GM10266 (cell line): ENCODE measurements at regions not wholly inside any gene's neighbourhood (a gene's known extent, or its start where the extent isn't known, plus 50 kb on each side); places are given as distances from the start of the nearest gene placed in this dataset.
"Not testable (repeated sequence)": the region's sequence is repeated elsewhere in the genome, so short reads cannot be mapped to it uniquely, and the experiment has no call there.

Experiments
- DNase-seq: peaks from one replicate; pipeline ENCODE4 v3.0.0; 2012; ENCODE audit errors: extremely low spot score
- TF ChIP-seq, protein P1 (sequence below): IDR thresholded peaks from 2 replicates; pipeline ENCODE4 v1.5.1; 2012; ENCODE audit warnings: mild to moderate bottlenecking, low read depth; ENCODE audit not compliant: control insufficient read depth, insufficient read depth; ENCODE audit errors: missing control alignments

DNA sequence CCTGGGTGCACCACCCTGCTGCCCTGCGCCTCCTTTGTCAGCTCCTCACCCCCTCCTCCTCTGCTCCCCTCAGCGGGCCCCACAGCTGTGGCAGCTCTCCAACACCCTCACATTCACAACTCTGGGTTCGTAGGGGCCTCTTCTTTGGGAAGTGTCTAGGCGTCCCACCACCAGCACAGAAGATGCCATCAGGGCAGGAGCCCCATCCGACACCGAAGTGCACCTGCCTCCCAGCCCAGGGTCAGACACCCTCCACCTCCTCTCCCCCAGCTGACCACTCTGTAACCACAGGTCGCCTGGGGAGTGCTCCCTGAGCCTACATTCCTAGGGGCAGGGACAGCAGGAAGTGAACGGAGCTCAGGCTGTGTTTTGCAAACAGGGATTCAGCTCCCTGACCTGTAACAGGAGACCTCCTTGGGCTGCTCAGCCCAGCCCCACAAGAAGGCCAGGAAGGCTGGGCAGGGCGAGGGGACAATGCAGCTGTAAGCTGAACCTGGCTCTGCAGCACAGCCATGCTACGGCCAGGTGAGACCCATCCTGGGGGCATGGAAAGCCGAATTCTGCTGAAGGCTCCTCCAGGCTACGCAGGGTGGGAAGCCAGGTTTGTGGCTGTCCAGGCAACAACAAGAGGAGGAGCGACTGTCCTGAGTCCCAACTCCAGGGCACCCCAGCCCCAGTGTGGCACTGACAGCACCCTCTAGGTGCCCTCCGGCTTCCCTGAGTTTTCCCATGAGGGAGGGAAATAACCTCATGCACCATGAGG lies 269.0 kb downstream of the GOLGA6L6 start:
- TF ChIP-seq, protein P1, sequence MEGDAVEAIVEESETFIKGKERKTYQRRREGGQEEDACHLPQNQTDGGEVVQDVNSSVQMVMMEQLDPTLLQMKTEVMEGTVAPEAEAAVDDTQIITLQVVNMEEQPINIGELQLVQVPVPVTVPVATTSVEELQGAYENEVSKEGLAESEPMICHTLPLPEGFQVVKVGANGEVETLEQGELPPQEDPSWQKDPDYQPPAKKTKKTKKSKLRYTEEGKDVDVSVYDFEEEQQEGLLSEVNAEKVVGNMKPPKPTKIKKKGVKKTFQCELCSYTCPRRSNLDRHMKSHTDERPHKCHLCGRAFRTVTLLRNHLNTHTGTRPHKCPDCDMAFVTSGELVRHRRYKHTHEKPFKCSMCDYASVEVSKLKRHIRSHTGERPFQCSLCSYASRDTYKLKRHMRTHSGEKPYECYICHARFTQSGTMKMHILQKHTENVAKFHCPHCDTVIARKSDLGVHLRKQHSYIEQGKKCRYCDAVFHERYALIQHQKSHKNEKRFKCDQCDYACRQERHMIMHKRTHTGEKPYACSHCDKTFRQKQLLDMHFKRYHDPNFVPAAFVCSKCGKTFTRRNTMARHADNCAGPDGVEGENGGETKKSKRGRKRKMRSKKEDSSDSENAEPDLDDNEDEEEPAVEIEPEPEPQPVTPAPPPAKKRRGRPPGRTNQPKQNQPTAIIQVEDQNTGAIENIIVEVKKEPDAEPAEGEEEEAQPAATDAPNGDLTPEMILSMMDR = no peak
- no peak for DNase-seq

DNA sequence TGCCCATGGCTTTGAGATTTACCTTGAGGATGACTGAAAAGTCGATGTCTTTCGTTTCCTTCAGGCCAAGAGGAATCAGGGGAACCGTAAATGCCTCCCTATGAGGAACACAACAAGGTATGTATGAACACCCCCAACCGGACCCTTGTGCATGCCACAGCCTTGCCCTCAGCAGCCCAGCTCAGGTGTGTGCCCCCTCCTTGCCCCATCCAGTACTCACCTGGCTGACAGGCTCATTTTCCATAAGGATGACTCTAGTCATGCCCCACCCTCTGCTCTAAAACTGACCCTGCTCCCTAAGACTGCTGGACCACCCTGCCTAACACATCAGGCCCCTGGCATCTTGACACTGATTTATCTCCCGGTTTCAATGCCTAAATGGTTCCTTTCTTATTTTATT lies 270.0 kb downstream of the GOLGA6L6 start:
- TF ChIP-seq, protein P1 = no peak
- DNase-seq = no peak

DNA sequence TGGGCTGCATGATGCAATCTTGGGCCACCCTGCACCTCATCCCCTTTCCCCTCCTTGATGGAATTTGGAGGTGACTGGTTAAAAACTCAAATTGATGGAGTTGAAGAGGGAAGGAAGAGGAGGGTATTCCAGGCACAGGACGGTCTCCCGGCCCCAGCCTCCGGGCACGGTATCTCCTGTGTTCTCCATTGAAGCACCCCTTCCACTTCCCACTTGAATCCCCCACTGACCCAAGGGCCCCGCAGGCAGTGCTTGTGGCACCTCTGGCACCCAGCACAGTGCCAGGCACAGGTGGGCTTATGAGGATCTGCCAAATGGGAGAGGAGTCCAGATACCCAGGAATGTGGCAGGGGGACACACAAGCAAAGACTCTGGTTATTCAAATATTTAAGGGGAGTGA lies 271.6 kb downstream of the GOLGA6L6 start:
- not testable (repeated sequence) for DNase-seq

DNA sequence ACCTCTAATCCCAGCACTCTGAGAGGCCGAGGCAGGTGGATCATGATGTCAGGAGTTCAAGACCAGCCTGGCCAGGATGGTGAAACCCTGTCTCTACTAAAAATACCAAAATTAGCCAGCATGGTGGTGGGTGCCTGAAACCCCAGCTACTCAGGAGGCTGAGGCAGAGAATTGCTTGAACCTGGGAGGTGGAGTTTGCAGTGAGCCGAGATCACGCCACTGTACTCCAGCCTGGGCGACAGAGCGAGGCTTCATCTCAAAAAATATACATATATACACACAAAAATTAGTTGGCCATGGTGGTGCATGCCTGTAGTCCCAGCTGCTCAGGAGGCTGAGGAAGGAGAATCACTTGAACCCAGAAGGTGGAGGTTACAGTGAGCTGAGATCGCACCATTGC lies 273.6 kb downstream of the GOLGA6L6 start:
- DNase-seq = not testable (repeated sequence)

DNA sequence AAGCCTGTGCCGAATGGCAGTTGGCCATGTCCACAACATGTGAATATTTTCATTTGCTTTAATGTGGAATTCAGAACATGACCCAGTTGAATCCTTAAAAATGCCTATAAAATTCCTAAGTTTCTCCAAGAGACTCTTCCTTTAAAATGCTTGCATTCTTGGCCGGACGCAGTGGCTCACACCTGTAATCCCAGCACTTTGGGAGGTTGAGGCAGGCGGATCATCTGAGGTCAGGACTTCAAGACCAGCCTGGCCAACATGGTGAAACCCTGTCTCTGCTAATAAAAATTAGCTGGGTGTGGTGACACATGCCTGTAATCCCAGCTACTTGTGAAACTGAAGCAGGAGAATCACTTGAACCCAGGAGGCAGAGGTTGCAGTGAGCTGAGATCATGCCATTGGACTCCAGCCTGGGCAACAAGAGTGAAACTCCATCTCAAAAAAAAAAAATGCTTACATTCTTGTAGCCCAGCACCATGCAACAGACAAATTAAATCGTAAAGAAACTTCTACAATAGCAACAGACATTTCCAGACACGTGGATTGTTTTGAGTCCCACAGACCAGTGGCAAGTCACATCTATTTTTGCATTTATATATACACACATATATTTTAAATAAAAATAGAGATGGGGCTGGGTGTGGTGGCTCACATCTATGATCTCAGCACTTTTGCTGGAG lies 274.4 kb downstream of the GOLGA6L6 start:
- DNase-seq = not testable (repeated sequence)

DNA sequence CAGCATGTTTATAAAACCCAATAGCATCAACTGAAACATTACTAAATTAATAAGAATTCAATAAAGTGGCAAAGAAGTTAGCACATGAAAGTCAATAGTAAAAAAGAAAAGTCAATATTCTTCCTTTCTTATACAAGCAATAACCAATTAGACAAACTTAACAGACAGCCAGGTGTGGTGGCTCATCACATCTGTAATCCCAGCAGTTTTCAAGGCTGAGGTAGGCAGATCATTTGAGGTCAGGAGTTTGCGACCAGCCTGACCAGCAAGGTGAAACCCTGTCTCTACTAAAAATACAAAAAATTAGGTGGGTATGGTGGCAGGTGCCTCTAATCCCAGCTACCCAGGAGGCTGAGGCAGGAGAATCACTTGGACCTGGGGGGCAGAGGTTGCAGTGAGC lies 275.9 kb downstream of the GOLGA6L6 start:
- DNase-seq = not testable (repeated sequence)

DNA sequence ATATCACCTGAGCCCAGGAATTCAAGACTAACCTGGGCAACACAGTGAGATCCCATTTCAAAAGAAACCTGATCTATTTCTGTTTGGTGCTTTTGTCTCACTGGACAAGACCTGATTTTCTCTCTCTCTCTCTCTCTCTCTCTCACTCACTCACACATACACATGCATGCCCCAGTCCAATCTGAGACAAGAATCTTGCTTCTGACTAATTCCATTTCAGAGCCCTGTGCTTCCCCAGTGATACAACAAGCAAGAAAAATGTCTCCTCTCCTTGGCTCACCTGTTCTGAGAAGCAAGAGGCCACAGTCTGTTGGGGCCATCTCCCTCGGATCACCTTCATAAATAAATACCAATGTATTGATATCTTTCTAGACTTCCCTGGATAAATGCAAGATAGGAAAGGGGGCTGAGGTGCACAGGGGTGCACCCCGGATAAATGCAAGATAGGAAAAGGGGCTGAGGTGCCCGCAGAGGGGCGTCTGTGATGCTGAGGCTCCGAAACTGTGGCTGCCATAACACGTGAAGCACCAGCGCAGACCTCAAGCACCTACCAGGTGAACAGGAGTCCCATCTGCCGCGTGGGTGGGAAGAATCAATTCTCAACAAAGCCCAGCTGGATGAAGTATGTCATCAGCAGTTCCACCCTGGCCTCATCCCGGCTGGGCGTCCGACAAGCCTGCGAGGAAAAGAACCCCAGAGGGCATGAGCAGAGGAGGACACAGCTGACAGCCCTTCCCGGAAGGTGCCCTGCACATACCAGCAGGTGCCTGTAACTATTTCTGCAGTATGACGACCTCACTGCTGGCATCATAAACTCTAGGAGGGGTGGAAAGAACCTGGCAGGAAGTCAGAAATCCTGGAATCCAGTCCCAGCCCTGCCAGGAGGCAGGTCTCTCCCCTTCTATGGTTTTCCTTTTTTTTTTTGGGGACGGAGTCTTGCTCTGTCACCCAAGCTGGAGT lies 280.0 kb downstream of the GOLGA6L6 start:
- DNase-seq = not testable (repeated sequence)

DNA sequence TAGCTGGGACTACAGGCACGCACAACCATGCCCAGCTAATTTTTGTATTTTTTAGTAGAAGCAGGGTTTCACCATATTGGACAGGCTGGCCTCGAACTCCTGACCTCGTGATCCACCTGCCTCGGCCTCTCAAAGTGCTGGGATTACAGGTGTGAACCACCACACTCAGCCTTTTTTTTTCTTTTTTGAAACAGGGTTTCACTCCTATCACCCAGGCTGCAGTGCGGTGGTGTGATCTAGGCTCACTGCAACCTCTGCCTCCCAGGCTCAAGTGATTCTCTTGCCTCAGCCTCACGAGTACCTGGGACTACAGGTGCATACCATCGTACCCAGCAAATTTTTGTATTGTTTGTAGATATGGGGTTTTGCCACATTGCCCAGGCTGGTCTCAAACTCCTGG lies 280.9 kb downstream of the GOLGA6L6 start:
- DNase-seq = not testable (repeated sequence)

DNA sequence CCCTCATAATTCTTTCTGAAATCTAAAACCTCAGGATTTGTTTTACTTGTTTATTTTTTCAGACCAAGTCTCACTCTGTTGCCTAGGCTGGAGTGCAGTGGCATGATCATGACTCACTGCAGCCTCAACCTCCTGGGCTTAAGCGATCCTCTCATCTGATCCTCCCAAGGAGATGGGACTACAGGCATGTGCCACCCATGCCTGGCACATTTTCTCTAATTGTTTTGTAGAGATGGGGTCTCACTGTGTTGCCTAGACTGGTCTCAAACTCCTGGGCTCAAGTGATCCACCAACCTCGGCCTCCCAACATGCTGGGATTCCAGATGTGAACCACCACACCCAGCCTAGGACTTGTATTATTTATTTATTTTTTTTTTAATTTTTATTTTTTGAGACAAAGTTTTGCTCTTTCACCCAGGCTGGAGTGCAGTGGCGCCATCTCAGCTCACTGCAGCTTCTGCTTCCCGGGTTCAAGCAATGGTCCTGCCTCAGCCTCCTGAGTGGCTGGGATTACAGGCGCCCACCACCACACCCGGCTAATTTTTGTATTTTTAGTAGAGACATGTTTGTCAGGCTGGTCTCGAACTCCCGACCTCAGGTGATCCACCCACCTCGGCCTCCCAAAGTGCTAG lies 281.9 kb downstream of the GOLGA6L6 start:
- DNase-seq = not testable (repeated sequence)

DNA sequence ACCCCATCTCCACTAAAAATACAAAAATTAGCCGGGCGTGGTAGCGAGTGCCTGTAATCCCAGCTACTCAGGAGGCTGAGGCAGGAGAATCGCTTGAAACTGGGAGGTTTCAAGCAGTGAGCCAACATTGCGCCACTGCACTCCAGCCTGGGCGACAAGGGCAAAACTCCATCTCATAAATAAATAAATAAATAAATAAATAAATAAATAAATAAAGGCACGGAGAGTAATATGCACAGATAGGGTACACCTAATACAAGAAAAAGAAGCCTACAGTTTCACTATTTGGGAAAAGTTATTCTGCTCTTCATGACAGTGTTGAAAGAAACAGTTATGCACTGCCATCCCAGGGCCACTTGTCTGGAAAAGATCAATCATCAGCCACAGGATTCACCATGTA lies 285.2 kb downstream of the GOLGA6L6 start:
- DNase-seq = not testable (repeated sequence)

DNA sequence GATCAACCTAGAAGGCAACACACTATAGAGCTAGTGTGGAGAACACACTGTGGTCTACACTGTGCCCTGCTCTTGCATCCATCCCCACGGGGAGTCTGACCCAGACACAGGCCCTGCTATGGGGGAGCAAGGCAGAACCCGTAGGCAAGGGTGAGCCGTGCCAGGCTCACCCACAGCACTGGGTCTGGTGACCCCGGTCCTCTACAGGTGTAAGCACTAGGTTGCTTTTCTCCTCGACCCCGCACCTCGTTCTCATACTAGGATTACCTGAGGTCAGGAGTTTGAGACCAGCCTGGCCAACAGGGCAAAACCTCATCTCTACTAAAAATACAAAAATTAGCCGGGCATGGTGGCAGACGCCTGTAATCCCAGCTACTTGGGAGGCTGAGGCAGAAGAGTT lies 286.0 kb downstream of the GOLGA6L6 start:
- not testable (repeated sequence) for DNase-seq

DNA sequence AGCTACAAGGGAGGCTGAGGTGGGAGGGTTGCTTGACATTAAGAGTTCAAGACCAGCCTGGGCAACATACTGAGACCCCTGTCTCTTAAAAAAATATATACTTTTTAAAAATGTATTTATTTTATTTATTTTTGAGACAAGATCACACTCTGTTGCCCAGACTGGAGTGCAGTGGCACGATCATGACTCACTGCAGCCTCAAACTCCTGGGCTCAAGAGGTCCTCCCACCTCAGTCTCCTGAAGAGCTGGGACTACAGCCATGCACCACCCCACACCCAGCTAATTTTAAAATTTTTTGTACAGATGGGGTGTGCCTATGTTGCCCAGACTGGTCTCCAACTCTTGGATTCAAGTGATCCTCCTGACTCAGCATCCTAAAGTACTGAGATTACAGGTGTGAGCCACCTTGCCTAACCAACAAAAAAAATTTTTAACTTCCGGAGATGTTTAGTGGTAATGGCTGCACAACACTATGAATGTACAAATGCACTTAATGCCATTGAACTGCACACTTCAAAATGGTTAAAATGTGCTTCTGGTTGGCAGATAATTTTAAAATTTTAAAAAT lies 288.5 kb downstream of the GOLGA6L6 start:
- DNase-seq = not testable (repeated sequence)

DNA sequence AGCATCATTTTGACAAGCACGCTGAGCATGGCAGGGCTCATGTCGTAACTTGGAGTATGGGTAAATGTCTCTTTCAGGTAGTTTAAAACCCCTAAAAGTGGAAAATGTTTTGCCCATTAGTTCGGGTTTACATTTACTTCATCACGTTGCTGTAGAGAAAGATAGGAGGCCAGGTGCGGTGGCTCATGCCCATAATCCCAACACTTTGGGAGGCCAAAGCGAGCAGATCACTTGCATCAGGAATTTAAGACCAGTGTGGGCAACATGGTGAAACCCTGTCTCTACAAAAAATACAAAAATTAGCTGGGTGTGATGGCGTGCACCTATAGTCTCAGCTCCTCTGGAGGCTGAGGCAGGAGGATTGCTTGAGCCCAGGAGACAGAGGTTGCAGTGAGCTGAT lies 289.6 kb downstream of the GOLGA6L6 start:
- not testable (repeated sequence) for DNase-seq

DNA sequence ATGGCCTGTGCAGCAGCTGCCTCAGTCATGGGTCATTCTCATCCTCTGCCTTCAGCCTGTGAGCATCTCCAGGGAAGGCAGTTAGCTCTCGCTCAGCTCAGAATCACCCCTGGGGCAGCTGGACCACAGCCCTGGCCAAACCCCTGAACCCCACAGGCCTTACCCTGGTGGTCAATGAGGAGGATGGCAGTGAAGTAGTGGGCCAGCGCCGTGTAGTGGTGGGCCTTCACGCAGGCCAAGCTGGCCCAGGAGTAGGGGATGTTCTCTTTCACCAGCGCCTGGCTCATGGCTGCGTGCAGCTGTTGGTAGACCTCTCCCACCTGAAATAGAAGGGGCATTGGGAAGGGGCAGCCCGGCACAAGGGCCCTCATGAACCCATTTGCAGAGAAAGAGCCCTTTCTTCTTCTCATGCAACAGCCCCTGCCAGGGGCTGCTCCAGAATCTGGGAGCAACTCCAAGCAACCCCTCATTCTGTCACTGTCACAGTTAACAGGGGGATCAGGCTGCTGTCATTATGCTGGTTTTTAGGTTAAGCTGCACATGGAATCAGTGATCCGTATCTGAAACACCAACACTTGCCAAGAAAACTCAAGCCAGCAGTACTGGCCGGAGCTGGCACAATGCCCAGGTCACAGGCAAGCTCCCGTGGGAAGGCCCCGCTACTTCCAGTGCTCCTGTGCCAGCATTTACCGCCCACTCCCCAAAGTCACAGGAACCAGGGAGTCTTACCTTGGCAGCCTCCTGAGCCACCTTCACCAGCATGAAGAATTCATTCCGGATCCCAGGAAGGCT lies 290.2 kb downstream of the GOLGA6L6 start:
- not testable (repeated sequence) for DNase-seq

DNA sequence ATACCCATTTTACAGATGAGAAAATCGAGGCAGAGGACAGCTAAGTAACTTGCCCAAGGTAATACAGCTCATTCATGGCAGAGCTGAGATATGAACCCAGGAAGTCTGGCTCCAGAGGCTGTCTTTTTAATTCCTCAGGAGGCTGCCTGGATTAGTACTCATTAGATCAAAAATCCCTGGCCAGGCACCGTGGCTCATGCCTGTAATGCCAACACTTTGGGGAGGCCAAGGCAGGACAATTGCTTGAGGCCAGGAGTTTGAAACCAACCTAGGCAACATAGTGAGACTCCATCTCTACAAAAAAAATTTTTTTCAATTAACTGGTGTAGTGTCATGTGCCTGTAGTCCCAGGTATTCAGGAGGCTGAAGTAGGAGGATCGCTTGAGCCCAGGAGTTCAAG lies 291.4 kb downstream of the GOLGA6L6 start:
- DNase-seq = not testable (repeated sequence)

DNA sequence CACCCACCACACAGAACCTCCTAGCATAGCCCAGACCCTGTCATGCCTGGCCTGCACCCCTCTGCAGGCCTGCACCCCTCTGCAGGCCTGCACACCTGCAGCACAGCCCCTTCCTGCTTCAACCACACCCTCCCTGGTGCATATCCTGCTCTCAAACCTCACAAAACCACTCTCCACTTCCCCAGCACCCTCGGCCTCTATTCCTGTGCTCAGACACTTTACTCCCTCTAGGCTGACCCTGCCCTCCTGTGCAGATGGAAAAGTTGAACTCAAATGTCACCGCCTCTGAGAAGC lies 292.0 kb downstream of the GOLGA6L6 start:
- not testable (repeated sequence) for DNase-seq

DNA sequence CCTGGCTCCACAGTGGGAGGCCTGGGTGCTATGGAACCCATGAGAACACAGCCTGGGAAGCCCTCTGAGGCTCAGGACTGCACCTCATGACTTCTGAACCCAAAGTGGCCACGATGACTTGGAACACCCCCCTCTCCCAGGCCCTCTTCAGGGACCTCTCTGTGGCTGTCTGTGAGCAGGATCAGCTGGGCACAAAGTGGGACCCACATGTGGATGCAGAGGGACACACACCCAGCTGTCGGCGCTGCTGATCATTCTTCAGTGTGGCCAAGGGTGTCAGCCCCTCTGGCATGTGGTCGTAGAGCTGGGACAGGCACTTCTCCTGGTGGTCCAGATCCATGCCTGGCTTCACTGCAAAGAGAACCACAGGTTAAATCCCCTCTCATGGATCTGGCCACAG lies 293.2 kb downstream of the GOLGA6L6 start:
- not testable (repeated sequence) for DNase-seq
